GM10266 (cell line): ENCODE measurements at regions not wholly inside any gene's neighbourhood (a gene's known extent, or its start where the extent isn't known, plus 50 kb on each side); places are given as distances from the start of the nearest gene placed in this dataset.

Experiments
- DNase-seq: peaks from one replicate; pipeline ENCODE4 v3.0.0; 2012; ENCODE audit errors: extremely low spot score
- TF ChIP-seq, protein P1 (sequence below): IDR thresholded peaks from 2 replicates; pipeline ENCODE4 v1.5.1; 2012; ENCODE audit warnings: mild to moderate bottlenecking, low read depth; ENCODE audit not compliant: control insufficient read depth, insufficient read depth; ENCODE audit errors: missing control alignments

DNA sequence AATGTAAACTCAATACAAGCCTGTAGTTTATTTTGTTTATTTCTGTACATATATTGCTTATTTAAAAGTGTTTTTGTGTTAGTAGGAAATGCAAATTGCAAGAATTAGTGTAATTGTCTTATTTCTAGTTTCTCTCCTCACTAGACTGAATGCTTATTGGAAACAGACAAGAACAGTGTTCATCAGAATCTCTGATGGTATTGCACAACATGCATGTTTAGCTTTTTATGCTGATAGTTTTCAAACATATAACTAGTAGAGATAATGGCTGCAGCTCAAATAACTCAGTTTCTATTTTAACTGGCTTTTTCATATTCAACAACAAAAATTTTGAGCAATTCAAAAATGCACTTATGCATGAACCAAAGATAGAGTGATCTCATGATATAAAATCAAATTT lies 68.8 kb upstream of the HTR4 start:
- TF ChIP-seq, protein P1, sequence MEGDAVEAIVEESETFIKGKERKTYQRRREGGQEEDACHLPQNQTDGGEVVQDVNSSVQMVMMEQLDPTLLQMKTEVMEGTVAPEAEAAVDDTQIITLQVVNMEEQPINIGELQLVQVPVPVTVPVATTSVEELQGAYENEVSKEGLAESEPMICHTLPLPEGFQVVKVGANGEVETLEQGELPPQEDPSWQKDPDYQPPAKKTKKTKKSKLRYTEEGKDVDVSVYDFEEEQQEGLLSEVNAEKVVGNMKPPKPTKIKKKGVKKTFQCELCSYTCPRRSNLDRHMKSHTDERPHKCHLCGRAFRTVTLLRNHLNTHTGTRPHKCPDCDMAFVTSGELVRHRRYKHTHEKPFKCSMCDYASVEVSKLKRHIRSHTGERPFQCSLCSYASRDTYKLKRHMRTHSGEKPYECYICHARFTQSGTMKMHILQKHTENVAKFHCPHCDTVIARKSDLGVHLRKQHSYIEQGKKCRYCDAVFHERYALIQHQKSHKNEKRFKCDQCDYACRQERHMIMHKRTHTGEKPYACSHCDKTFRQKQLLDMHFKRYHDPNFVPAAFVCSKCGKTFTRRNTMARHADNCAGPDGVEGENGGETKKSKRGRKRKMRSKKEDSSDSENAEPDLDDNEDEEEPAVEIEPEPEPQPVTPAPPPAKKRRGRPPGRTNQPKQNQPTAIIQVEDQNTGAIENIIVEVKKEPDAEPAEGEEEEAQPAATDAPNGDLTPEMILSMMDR = no peak
- DNase-seq = no peak

DNA sequence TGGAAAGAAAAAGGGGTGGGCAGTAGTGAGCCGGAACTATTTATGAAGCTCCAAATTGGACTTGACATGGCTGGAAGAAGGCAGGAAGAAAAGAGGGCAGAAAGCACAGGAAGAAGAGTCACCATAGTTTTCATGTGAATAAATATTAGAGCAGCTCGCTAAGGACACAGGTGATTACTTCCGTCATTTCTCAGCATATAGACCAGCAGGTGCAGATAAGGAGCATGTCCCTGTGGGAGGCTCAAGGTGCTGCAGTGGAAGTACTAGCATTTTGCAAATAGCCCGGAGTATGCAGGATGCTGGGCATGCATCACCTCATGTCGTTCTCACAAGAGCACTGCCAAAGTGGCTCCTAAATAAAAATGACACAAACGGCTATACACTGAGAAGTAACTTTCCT lies 71.3 kb upstream of the HTR4 start:
- TF ChIP-seq, protein P1 = no peak
- no peak for DNase-seq

DNA sequence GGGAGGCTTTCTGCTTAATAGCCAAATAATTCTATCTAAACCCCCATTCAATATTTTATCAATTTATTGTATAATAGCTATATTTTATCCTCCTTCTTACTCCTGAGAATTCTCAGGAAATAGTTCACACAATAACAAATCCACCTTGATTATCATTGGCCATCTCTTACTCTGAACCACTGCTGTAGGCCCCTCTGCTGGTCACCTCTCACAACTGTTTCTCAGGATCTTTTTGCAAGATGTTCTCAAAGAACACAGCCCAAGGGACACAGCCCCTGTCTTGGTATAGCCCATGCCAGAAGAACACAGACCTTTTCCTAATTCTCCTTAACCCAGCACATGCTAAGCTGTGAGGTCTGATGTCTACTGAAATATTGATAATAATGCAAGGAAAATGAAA lies 74.9 kb upstream of the HTR4 start:
- no peak for DNase-seq
- TF ChIP-seq, protein P1 = no peak

DNA sequence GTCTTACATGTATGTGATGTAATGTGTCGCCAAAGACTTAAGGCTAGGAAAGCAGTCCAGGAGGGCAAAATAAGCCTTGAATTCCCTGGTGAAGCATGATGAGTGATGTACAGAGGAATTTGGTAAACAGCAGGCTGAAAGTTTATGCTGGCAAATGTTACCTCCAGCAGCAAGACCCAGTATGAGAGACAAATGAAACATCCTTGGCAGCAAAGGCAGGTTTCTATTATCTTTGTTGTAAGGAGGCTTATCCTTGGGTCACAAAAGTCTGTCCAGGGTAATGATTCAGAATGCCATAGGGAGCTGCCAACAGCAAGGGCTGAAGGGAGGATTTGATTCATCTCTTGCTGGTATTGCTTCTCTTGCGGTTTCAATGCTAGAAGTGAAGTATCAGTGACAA lies 75.9 kb upstream of the HTR4 start:
- no peak for DNase-seq
- TF ChIP-seq, protein P1 = no peak

DNA sequence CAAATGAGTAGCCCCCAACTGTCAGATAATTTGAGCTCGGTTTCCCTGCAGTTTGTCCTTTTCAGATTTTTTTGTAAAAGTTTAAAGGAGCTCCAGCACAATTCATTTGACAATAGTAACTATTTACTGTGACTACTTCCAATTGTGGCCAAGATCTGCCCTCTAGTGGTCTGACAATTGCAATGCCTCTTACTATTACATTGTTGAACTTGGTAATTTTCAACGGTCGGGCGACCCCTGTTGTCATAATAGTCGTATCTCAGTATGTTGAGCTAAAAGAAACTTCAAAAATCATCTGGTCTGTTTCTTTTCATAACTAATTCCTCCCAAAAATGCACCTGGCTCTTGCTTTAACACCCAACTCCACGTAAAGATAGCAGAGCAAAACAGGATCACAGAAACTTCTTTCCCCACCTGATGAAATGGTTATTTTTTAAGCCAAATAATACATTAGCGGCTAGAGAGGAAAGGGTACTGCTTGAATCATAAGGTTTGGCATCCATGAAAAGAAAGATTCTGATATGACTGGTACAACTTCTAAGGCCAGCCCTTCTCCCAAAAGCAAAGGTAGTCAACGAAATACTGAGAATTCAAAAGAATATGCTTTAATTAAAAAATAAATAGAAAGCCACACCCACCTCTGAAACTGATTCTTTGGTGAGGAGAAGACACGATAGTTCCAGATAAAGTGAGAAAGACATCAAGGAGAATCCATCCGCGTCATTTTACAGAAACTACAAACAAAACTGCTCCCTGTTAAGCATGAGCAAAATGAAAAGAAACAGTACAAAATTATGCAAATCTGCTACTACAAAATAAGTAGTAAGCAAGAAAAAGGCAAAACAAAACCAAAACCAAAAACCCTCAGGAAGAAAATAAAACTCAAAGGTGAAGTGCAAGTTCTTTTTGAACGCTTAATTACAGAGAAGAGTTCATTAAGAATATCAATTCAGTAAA lies 76.9 kb upstream of the HTR4 start:
- TF ChIP-seq, protein P1 = peak; percentile 86
- DNase-seq = peak; percentile 47

DNA sequence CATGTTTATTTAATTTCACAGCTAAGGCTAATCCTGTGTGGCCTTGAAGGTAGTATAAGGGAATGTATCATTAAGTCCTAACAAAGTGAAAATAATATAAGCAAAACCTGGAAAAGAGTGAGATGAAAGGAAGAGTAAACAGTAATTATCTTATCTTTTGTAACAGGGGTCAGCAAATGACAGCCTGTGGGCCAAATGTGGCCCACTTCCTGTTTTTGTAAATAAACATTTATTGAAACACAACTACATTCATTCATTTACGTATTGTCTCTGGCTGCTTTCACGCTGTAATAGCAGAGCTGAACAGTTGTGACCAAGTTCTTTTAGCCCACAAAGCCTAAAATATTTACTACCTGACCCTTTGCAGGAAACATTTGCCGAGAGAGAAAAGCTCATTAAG lies 78.4 kb upstream of the HTR4 start:
- DNase-seq = no peak

More for the DNA sequence above, 78.4 kb upstream of the HTR4 start:
- TF ChIP-seq, protein P1 = no peak
